GM18508 (cell line): ENCODE measurements at regions not wholly inside any gene's neighbourhood (a gene's known extent, or its start where the extent isn't known, plus 50 kb on each side); places are given as distances from the start of the nearest gene placed in this dataset.
"Not testable (repeated sequence)": the region's sequence is repeated elsewhere in the genome, so short reads cannot be mapped to it uniquely, and the experiment has no call there.

ENCODE experiments used
- ATAC-seq: cut with Tn5 transposase; IDR thresholded peaks from one replicate; pipeline ENCODE4 v1.9.1; 2021; ENCODE audit warnings: moderate number of reproducible peaks; ENCODE audit not compliant: insufficient read depth, unreplicated experiment

- ATAC-seq: no peak
Measured at GRCh38 chr6:62819640-62820039, 391.6 kb upstream of the FKBP1C start.

- no peak for ATAC-seq
Measured at GRCh38 chr6:62808565-62809293, 402.5 kb upstream of the FKBP1C start.

- no peak for ATAC-seq
Measured at GRCh38 chr6:62805431-62805830, 405.8 kb upstream of the FKBP1C start.

- no peak for ATAC-seq
Measured at GRCh38 chr6:62803094-62803493, 408.2 kb upstream of the FKBP1C start.

- no peak for ATAC-seq
Measured at GRCh38 chr6:62797190-62797589, 414.1 kb upstream of the FKBP1C start.

- no peak for ATAC-seq
Measured at GRCh38 chr6:62775427-62776022, 435.7 kb upstream of the FKBP1C start.

GRCh38 chr6:62766174-62766573 lies 445.1 kb upstream of the FKBP1C start:
- not testable (repeated sequence) for ATAC-seq

GRCh38 chr6:62764841-62765240 lies 446.4 kb upstream of the FKBP1C start:
- no peak for ATAC-seq

GRCh38 chr6:62763125-62763912 lies 447.9 kb upstream of the FKBP1C start:
- ATAC-seq: no peak

GRCh38 chr6:62746968-62747367 lies 460.9 kb upstream of the KHDRBS2 start:
- no peak for ATAC-seq

- ATAC-seq: no peak
Measured at GRCh38 chr6:62746161-62746560, 460.1 kb upstream of the KHDRBS2 start.

GRCh38 chr6:62740596-62740995 lies 454.6 kb upstream of the KHDRBS2 start:
- no peak for ATAC-seq

- no peak for ATAC-seq
Measured at GRCh38 chr6:62740171-62740570, 454.1 kb upstream of the KHDRBS2 start.

- ATAC-seq: no peak
Measured at GRCh38 chr6:62737792-62738191, 451.8 kb upstream of the KHDRBS2 start.

- no peak for ATAC-seq
Measured at GRCh38 chr6:62721408-62721807, 435.4 kb upstream of the KHDRBS2 start.

- no peak for ATAC-seq
Measured at GRCh38 chr6:62716719-62717118, 430.7 kb upstream of the KHDRBS2 start.

GRCh38 chr6:62714112-62714511 lies 428.1 kb upstream of the KHDRBS2 start:
- no peak for ATAC-seq

GRCh38 chr6:62711750-62712149 lies 425.7 kb upstream of the KHDRBS2 start:
- no peak for ATAC-seq

- no peak for ATAC-seq
Measured at GRCh38 chr6:62707914-62708313, 421.9 kb upstream of the KHDRBS2 start.

- ATAC-seq: no peak
Measured at GRCh38 chr6:62707156-62707555, 421.1 kb upstream of the KHDRBS2 start.

GRCh38 chr6:62683063-62683462 lies 397.0 kb upstream of the KHDRBS2 start:
- ATAC-seq: no peak
